Retinal pigment epithelial cell (primary cell): ENCODE measurements at regions not wholly inside any gene's neighbourhood (a gene's known extent, or its start where the extent isn't known, plus 50 kb on each side); places are given as distances from the start of the nearest gene placed in this dataset.
A peak's percentile ranks its signal among the peaks of the same experiment; 100 is the strongest.
"Not testable (repeated sequence)": the region's sequence is repeated elsewhere in the genome, so short reads cannot be mapped to it uniquely, and the experiment has no call there.

Experiments used
- DNase-seq: peaks from one replicate; pipeline ENCODE4 v3.0.0-alpha.2; 2010; ENCODE audit warnings: low read depth
- H3K4me3 ChIP-seq: 2 replicates; pipeline ENCODE4 v1.5.1; 2011; ENCODE audit warnings: mild to moderate bottlenecking, low read length, control low read depth, moderate library complexity
- TF ChIP-seq, protein P1 (sequence below): conservative IDR thresholded peaks from 2 replicates; pipeline ENCODE4 v1.5.1; 2011; ENCODE audit warnings: low read depth, low read length, control low read depth, inconsistent platforms

DNA sequence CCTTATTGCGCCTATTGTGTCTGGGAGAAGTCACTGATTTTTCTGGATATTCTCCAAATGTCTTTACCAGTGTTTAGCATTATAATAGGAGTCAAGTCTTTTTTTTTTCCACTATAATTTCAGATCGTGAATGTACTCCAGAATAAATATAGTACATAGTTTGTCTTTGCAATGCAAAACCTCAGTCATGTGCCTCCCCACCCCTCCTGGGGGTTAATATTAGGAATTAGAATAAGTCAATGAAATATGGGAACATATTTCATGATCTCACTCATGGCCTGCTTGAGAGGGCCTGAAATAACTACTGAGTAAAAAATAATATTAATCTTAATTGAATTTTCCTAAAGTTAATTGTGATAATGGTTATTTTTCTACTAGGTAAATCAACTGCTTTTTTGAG, 79.0 kb upstream of the TMEM170B start:
- TF ChIP-seq, protein P1, sequence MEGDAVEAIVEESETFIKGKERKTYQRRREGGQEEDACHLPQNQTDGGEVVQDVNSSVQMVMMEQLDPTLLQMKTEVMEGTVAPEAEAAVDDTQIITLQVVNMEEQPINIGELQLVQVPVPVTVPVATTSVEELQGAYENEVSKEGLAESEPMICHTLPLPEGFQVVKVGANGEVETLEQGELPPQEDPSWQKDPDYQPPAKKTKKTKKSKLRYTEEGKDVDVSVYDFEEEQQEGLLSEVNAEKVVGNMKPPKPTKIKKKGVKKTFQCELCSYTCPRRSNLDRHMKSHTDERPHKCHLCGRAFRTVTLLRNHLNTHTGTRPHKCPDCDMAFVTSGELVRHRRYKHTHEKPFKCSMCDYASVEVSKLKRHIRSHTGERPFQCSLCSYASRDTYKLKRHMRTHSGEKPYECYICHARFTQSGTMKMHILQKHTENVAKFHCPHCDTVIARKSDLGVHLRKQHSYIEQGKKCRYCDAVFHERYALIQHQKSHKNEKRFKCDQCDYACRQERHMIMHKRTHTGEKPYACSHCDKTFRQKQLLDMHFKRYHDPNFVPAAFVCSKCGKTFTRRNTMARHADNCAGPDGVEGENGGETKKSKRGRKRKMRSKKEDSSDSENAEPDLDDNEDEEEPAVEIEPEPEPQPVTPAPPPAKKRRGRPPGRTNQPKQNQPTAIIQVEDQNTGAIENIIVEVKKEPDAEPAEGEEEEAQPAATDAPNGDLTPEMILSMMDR = no peak
- DNase-seq = no peak
- no peak overlapping the region for H3K4me3 ChIP-seq

DNA sequence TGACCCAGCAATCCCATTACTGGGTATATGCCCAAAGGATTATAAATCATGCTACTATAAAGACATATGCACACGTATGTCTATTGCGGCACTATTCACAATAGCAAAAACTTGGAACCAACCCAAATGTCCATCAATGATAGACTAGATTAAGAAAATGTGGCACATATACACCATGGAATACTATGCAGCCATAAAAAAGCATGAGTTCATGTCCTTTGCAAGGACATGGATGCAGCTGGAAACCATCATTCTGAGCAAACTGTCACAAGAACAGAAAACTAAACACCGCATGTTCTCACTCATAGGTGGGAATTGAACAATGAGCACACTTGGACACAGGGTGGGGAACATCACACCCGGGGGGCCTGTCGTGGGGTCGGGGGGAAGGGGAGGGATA, 80.1 kb upstream of the TMEM170B start:
- DNase-seq, H3K4me3 ChIP-seq: not testable (repeated sequence)

DNA sequence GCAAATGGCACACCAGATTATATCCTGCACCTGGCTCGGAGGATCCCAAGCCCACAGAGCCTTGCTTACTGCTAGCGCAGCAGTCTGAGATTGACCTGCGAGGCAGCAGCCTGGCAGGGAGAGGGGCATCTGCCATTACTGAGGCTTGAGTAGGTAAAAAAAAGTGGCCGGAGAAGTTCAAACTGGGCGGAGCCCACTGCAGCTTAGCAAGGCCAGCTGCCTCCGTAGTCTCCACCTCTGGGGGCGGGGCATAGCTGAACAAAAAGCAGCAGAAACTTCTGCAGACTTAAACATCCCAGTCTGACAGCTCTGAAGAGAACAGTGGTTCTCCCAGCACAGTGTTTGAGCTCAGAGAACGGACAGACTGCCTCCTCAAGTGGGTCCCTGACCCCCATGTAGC, 85.4 kb upstream of the TMEM170B start:
- H3K4me3 ChIP-seq, DNase-seq: not testable (repeated sequence)

DNA sequence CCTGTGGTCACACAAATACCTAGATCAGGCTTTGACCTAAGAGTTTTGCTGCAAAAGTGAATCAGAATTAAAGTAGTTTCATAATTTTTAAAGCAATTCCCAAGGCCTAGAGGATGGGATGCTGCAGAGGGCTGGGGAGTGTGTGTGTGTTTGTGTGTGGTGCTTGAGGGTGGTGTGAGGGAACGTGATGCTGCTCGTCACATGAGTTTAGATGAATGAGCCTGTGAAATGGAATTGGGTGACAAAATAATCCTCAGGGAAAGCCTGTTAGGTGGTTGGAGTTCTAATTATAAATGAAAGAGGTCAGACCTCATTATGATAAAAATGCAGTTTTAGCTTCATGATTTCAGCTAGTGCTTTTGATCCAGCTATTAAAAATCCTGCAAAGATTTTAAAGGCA, 87.5 kb upstream of the TMEM170B start:
- DNase-seq = peak; percentile 90
- TF ChIP-seq, protein P1 = no peak
- H3K4me3 ChIP-seq = no peak overlapping the region

DNA sequence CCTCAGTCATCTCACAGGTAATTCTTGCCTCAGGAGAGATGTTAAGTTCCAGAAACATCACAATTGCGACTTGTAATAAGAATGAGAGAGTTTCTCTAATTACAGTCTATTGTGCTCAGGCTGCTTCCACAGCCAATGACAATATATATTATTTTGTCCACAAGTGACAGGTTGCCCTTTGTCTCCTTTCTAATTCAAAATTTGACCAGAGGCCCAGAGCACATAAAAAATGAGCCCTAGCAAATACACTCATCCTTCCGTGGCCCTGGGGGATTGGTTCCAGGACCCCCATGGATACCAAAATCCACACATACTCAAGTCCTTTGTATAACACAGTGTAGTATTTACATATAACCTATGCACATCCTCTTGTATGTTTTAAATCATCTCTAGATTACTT, 88.1 kb upstream of the TMEM170B start:
- no peak for DNase-seq
- TF ChIP-seq, protein P1 = no peak
- no peak overlapping the region for H3K4me3 ChIP-seq

DNA sequence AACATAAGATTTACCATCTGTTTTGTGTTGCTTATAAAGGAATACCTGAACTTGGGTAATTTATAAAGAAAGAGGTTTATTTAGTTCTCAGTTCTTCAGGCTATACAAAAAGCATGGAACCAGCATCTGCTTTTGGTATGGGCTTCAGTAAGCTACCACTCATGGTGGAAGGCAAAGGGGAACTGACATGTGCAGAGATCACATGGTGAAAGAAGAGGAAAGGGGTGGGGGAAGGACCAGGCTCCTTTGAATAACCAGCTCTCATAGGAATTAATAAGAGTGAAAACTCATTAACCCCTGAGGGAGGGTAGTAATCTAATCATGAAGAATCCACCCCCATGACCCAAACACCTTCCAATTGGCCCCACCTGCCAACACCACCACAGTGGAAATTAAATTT, 89.5 kb upstream of the TMEM170B start:
- DNase-seq = no peak
- TF ChIP-seq, protein P1 = no peak

DNA sequence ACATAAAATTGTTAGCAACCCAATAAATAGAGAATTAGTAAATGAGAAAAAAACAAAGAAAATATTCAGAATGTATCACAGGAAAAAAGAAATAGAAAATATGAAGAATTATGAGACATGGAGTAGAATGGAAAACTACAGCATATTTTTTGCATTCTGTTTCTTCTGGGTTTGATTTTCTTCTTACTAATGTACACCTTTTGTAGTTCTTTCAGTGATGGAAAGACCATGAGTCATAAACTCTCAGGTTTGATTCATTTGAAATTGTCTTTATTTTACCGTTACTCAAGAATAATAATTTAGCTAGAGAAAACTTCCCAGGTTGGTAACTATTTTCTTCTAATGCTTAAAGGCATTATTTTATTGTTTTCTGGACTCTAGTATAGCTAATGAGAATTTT, 90.3 kb upstream of the TMEM170B start:
- TF ChIP-seq, protein P1 = no peak
- no peak overlapping the region for H3K4me3 ChIP-seq
- no peak for DNase-seq

More for the DNA sequence above, 89.5 kb upstream of the TMEM170B start:
- no peak overlapping the region for H3K4me3 ChIP-seq

DNA sequence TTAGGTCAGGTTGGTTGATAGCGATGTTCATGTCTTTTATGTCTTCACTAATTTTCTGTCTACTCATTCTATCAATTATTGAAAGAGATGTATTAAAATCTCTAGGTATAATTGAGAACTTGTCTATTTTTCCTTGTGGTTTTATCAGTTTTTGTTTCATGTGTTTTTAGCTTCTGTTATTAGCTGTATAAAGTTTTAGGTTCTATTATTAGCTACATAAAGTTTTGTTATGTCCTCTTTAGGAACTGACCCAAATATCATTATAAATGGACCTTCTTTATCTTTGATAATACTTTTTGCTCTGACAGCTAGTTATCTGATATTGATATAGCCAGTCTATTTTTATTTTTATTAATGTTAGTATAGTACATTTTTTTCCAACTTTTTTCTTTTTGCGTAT, 92.4 kb upstream of the TMEM170B start:
- TF ChIP-seq, protein P1 = no peak
- DNase-seq = no peak
- H3K4me3 ChIP-seq = no peak overlapping the region

DNA sequence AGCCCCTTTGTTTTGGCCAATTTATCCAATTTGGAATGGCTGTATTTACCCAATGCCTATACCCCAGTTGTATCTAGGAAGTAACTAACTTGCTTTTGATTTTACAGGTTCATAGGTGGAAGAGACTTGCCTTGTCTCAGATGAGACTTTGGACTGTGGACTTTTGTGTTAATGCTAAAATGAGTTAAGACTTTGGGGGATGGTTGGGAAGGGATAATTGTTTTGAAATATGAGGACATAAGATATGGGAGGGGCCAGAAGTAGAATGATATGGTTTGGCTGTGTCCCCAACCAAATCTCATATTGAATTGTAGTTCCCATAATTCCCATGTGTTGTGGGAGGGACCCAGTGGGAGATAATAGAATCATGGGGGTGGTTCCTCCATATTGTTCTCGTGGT, 94.4 kb upstream of the TMEM170B start:
- H3K4me3 ChIP-seq, DNase-seq: not testable (repeated sequence)
